Testis (tissue), 2 donors: ENCODE measurements at regions not wholly inside any gene's neighbourhood (a gene's known extent, or its start where the extent isn't known, plus 50 kb on each side); places are given as distances from the start of the nearest gene placed in this dataset.
"Not testable (repeated sequence)": the region's sequence is repeated elsewhere in the genome, so short reads cannot be mapped to it uniquely, and the experiment has no call there.

Experiments
- DNase-seq: peaks from one replicate; pipeline ENCODE4 v3.0.0-alpha.2; 2019
- H3K27ac ChIP-seq, 2 donors: fragments of 200-600 bp; sonication (generic); one replicate each; pipeline ENCODE4 v1.5.1; 2019
- H3K27me3 ChIP-seq: fragments of 200-600 bp; sonication (generic); one replicate; pipeline ENCODE4 v1.5.1; 2019
- H3K36me3 ChIP-seq: fragments of 200-600 bp; sonication (generic); one replicate; pipeline ENCODE4 v1.5.1; 2017; ENCODE audit warnings: low read depth; ENCODE audit errors: missing control alignments
- H3K4me1 ChIP-seq: fragments of 200-600 bp; sonication (generic); one replicate; pipeline ENCODE4 v1.5.1; 2019
- H3K4me3 ChIP-seq, 2 donors: fragments of 200-600 bp; sonication (generic); one replicate each; pipeline ENCODE4 v1.5.1; 2017 to 2019
- H3K9me3 ChIP-seq: fragments of 200-600 bp; sonication (generic); one replicate; pipeline ENCODE4 v1.5.1; 2017
- CTCF ChIP-seq, 3 experiments: fragments of 450-650 bp in 2 of 3; fragments of 200-600 bp in 1 of 3; sonication (generic) in 1 of 3; IDR thresholded peaks; one replicate each; pipeline ENCODE4 v1.5.1; 2016 to 2019; ENCODE audit warnings: antibody characterized with exemption in 3 of 3, mild to moderate bottlenecking in 2 of 3, moderate library complexity in 1 of 3
- POLR2A ChIP-seq: fragments of 450-650 bp; IDR thresholded peaks from one replicate; pipeline ENCODE4 v1.6.1; 2017; ENCODE audit warnings: antibody characterized with exemption, mild to moderate bottlenecking, moderate library complexity
- WGBS, 2 donors: methylation state at CpG; one replicate each; pipeline ENCODE4 v1.1.5; 2018; 5-methylcytosine and 5-hydroxymethylcytosine counted together
- intact Hi-C: fragments of 100-400 bp; cut with DNase I; formaldehyde crosslinking; loops from one replicate; pipeline ENCODE4 v1.15.1; 2023; ENCODE audit warnings: low total_unique reads

- WGBS, 2 donors = 76 to 91% methylated on average over 5 of the region's 5 CpGs
- intact Hi-C loops = no loop called here
- H3K4me3 ChIP-seq = no peak overlapping the region
- TF ChIP-seq POLR2A (no peak), CTCF (IDR thresholded peaks at IDR 0.05) (no peak)
- no peaks in the 10 kb centered on the region for H3K36me3 ChIP-seq
- H3K27me3 ChIP-seq = no peaks in the 10 kb centered on the region
- no peak for DNase-seq
- H3K9me3 ChIP-seq = no peaks in the 10 kb centered on the region
- peaks cover 9% of the 10 kb centered on the region for H3K4me1 ChIP-seq
- no peak overlapping the region for H3K27ac ChIP-seq
Measured at GRCh38 chr9:96056226-96056625, 180.7 kb downstream of the ERCC6L2 start.

- H3K27me3 ChIP-seq, H3K9me3 ChIP-seq, H3K27ac ChIP-seq, DNase-seq, H3K4me3 ChIP-seq, intact Hi-C loops, H3K36me3 ChIP-seq: not testable (repeated sequence)
- H3K4me1 ChIP-seq = peaks cover 17% of the 10 kb centered on the region
- WGBS, 2 donors = 89 to 91% methylated on average over 5 of the region's 5 CpGs
Measured at GRCh38 chr9:96054248-96054647, 178.8 kb downstream of the ERCC6L2 start.

GRCh38 chr9:96052686-96053085 is 177.2 kb downstream of the ERCC6L2 start:
- 43 to 45% methylated on average over 6 of the region's 6 CpGs for WGBS, 2 donors
- H3K27me3 ChIP-seq = no peaks in the 10 kb centered on the region
- H3K36me3 ChIP-seq = no peaks in the 10 kb centered on the region
- no peak overlapping the region for H3K27ac ChIP-seq
- H3K4me3 ChIP-seq = no peak overlapping the region
- H3K4me1 ChIP-seq = peaks cover 30% of the 10 kb centered on the region
- H3K9me3 ChIP-seq = no peaks in the 10 kb centered on the region
- intact Hi-C loops = no loop called here
- TF ChIP-seq POLR2A (no peak), CTCF (IDR thresholded peaks at IDR 0.05) (no peak)
- DNase-seq = no peak

GRCh38 chr9:96051423-96051822 is 175.9 kb downstream of the ERCC6L2 start:
- DNase-seq = peak; percentile 71
- H3K4me1 ChIP-seq = peaks cover 37% of the 10 kb centered on the region
- 71 to 81% methylated on average over 7 of the region's 7 CpGs for WGBS, 2 donors
- no peak overlapping the region for H3K27ac ChIP-seq
- intact Hi-C loops = no loop called here
- H3K4me3 ChIP-seq = peak overlapping the region in 1 of 2 donors; percentile 24
- H3K9me3 ChIP-seq = no peaks in the 10 kb centered on the region
- H3K27me3 ChIP-seq = no peaks in the 10 kb centered on the region
- no peak for TF ChIP-seq CTCF (IDR thresholded peaks at IDR 0.05)
- H3K36me3 ChIP-seq = no peaks in the 10 kb centered on the region

GRCh38 chr9:96050861-96051155 is 175.3 kb downstream of the ERCC6L2 start:
- intact Hi-C loops = no loop called here
- no peaks in the 10 kb centered on the region for H3K9me3 ChIP-seq
- H3K27ac ChIP-seq = peak overlapping the region in 1 of 2 donors; percentile 33
- no peak for DNase-seq
- no peak overlapping the region for H3K4me3 ChIP-seq
- no peak for TF ChIP-seq CTCF (IDR thresholded peaks at IDR 0.05)
- no peak for TF ChIP-seq POLR2A
- no peaks in the 10 kb centered on the region for H3K36me3 ChIP-seq
- 56 to 72% methylated on average over 5 to 7 of the region's 7 CpGs for WGBS, 2 donors
- H3K4me1 ChIP-seq = peaks cover 37% of the 10 kb centered on the region
- H3K27me3 ChIP-seq = no peaks in the 10 kb centered on the region
